ENCODE measurements at regions not wholly inside any gene's neighbourhood (a gene's known extent, or its start where the extent isn't known, plus 50 kb on each side); places are given as distances from the start of the nearest gene placed in this dataset.
A peak's percentile ranks its signal among the peaks of the same experiment; 100 is the strongest.

DNA sequence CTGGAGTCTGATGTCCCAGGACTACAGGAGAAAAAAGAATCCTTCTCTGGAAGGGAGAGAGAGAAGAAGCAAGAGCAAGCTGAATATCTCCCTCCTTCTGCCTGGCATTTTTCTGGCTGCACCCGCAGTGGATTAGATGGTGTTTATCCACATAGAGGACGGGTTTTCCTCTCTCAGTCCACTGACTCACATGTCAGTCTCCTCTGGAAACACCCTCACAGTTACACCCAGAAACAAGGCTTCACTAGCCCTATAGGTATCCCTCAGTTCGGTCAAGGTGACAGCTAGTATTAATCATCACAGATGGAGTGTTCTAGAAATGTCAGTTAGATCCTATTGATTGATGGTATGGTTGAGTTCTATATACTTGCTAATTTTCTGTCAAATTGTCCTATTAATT is 87.9 kb downstream of the RHOU start:
- no peak for DNase-seq (ENCODE audit: low read depth in 4 of 4, low spot score in 3 of 4)

DNA sequence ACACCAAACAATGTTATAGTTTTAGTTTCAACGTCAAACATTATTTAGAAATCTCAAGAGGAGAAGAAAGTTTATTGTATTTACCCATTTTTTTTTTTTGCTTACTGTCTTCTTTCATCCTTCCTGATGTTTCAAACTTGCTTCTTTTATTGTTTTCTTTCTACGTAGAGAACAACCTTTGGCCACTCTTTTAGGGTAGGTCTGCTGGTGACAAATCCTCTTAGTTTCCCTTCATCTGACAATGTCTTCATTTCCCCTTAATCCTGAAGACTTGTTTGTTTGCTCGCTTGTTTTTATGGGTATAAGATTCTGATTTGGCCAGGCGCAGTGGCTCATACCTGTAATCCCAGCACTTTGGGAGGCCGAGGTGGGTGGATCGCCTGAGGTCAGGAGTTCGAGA is 89.1 kb downstream of the RHOU start:
- no peak for DNase-seq (ENCODE audit: low read depth in 4 of 4, low spot score in 3 of 4)

DNA sequence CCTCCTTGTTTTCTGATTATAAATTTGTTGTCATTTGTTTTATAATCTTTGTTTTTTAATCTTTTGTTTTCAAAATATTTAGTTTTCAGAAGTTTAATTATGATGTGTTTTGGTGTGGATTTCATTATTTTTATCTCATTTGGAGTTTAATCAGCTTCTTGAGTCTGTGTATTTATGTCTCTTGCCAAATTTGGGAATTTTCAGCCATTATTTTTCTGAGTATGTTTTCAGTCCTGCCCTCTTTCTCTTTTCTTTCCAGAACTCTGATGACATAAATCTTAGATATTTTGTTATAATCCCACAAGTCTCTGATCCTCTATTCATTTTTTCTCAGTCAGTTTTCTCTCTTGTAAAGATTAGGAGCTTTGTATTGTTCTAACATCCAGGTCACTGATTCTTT is 89.8 kb downstream of the RHOU start:
- DNase-seq (ENCODE audit: low read depth in 4 of 4, low spot score in 3 of 4) = no peak

DNA sequence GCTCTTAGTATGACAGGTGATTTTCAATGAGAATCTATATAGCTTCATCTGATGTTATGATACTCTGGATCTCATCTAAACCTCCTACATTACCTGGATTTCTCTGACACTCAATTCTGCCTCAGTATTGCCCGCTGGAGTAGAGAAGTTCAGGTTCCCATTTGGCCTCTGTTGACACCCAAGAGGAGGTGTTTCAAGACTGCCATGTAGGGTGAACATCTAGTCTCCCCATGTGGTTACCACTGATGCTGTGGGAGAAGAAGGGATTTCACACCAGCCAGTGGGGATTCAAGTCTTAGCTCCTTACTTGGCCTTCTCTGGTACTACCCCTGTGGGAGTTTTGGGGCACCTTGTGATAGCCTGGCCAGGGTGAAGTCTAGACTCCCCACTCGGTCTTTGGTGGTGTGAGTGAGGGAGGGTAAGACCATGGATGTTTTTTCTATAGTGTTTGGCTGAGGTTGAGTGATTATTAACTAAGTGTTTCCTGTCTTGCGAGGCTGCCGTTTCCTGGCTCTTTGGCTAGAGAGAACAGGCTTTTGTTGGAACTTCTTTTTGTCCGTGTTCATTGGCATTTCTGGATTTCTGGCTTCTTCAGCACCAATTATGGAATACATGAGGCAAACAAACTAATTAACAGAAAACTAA is 90.7 kb downstream of the RHOU start:
- DNase-seq (ENCODE audit: low read depth in 4 of 4, low spot score in 3 of 4) = no peak

DNA sequence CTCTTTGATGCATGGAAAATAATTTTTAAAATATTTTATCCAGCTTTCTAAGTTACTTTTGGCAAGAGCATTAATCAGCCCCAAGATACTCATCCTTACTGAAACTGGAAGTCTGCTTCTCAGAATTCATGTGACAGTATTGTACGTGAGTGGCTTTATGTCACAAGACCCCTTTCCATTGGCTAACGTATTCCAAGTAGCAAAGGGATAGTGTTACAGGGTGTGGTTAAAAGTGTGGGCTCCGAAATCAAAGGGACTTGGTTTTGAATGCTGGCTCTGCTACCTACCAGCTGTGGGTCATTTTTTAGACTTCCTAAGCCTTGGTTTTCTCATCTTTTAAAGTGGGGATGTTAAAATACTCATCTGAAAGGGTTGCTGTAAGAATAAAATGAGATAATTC is 91.7 kb downstream of the RHOU start:
- no peak for DNase-seq (ENCODE audit: low read depth in 4 of 4, low spot score in 3 of 4)

DNA sequence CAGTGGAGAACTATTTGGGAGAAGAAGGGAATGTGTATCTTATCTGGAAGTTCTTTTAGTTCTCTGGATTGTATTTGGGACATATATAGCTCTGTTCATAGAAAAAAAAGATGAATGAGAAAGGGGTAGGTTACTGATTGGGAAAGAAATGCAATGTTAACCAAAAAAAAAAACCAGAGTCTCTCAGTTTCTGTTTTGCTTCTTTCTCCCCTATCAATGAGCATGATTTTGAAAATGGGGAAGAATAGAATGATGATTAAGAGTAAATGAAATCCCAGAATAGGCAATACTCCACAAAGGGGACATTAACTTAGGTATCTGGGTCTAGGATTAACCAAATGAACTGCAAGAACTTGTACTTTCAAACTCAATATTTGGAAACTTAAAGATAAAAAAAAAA is 92.9 kb downstream of the RHOU start:
- no peak for DNase-seq (ENCODE audit: low read depth in 4 of 4, low spot score in 3 of 4)

DNA sequence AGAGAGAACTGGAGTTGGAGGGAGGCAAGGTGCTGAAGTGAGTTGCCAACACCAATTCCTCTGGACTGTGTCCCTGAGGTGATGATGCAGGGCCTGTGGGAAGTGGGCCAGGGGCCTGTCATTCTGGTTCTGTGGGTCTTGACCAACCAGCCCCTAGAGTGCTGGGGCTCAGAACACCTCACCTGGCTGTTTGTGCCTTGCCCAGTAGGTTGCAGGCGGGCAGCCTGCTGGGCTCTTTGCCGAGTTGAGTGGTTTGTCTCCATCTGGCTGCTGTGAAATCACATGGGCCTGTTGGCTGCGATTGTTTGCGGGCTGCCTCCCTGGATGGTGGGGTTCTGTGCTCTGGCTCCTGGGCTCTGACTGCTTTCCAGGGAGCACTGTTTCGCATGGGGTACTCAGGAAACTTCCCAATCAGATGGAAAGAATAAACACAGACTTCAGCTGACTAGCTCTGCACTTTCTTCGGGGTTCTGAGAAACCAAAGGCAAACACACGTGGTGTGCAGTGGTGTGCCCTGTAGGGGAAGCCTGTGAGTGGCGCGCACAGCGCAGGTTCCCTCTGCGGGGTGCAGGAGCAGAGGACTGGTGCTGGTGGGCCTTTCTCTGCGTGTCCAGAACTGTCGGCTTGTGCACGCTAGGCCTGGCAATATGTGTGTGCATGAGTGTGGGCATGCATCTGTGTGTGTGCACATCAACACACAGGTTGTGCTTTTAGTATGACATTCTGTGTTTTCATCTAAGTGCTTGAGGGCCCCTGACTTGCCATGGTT is 95.1 kb downstream of the RHOU start:
- DNase-seq (ENCODE audit: low read depth in 4 of 4, low spot score in 3 of 4) = no peak

DNA sequence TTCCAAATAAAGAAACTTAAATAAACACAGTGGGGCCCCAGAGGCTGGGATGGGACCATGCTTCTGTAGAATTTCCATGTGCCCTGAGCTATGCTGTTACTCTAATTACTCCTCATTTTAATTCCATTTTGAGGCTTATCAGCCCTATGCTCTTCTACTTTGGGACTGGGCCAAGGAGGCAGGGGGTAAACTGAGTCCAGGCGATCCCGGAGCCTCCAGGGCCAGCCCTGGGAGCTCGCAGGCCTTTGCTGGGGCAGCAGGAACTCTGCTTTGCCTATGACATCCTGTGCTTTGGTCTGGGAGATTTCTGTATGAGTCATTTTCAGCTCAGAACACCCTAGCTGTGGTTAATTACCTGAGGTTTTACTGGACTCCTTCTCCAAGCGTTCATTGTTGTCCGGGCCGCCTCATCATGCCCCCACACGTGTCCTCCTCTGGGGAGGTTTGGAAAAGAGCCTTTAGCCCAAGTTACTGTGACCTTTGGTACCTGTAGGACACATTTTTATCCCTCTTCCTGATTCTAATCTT is 95.7 kb downstream of the RHOU start:
- DNase-seq (ENCODE audit: low read depth in 4 of 4, low spot score in 3 of 4) = no peak

DNA sequence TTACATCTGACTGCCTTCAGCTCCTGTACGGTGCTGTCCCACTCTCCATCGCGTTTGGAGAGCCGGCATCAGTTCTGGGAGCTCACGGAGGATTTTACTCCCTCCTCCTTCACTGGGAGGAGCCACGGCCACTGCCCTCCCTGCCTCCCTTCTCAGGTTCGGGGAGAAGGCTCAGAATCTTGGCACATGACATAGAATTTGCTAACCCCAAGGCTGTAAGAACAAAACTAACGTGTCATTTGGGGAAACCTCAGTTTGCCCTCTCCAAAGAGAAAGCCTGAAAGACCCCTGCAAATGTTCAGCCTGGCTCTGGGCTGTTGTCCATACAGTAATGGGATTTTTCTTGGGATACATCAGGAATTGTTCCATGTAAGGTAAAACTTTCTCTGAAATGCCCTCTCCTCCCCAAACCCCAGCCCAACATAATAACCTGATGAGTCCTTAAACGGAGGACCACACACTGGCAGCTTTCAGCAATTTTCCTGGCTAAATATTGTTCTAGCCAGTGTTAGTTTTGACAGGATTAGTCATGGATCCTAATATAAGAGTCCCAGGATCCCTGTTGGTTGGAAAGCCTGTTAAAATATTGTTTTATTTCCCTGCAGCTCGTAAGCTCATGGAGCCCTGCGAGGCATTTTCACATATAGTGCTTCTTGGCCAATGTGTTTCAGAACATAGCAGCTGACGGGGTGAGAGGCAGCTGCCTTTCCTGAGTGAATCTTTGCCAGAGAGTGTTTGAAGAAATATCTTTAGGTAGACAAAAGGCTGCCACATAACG is 98.8 kb downstream of the RHOU start:
- no peak for DNase-seq (ENCODE audit: low read depth in 4 of 4, low spot score in 3 of 4)

DNA sequence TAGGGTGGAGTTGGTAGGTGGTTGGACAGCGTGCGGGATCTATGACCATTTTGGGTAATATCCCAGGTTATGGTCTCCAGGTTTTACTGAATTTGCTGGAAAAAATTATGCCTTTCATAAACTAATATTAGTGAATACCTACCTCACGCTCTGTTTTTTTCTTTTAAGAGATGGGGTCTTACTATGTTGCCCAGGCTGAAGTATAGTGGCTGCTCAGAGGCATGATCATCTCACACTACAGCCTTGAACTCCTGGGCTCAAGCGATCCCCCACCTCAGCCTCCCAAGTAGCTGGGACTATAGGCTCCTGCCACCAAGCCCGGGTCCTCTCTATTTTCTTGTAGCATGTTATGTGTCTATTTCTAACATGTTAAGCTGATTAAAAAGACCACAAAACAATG is 100.2 kb downstream of the RHOU start:
- no peak for DNase-seq (ENCODE audit: low read depth in 4 of 4, low spot score in 3 of 4)

DNA sequence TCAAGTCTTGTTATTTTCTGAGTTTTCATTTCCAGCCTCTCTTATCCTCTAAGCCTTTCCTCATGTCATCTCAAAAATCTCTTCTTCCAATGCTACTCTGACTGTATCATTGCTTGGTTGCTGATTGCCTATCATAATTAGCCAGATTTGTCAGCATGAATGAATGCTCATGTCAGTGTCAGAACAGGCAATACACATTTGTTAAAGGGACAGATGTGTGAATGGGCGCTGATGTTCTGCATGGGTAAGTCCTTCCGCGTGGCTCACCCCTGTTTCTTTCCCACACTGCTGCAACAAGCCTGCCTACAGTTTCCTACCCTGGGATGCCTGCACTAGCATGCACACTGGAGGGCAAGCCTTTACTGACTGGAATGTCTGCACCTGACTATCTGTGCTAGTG is 100.6 kb downstream of the RHOU start:
- DNase-seq (ENCODE audit: low read depth in 4 of 4, low spot score in 3 of 4) = no peak

DNA sequence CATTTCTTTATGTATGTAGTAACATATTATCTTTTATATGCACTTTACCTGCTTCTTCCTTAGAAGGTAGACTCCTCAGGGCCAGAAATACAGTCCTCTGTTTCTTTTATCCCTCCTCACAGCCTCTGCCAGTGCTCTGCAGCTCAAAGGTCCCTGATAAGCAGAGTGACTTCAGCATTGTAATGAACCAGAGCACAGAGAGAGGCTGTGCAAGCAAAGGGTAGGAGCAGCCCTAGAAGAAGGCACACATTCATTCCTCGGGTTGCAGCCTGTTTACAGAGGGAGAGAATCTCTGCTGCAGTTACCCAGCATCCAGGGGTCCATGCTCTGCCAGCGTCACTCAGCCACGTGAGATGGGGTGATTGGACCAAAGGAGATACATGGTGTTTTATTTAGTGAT is 101.1 kb downstream of the RHOU start:
- DNase-seq (ENCODE audit: low read depth in 4 of 4, low spot score in 3 of 4) = no peak

DNA sequence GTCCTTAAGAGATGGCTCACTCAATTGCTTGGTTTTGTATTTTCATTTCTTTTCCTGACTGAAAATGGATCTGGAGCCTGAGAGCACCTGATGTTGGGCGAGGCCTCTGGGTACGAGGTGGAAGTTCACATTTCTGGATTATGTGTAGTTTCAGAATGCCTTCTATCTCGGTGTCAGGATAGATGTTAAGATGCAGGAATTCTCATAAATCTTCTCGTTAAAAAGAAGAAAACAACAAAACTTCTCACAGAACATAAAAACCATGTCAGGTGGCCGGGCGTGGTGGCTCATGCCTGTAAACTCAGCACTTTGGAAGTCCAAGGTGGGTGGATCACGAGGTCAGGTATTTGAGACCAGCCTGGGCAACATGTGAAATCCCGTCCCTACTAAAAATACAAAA is 101.8 kb downstream of the RHOU start:
- no peak for DNase-seq (ENCODE audit: low read depth in 4 of 4, low spot score in 3 of 4)

DNA sequence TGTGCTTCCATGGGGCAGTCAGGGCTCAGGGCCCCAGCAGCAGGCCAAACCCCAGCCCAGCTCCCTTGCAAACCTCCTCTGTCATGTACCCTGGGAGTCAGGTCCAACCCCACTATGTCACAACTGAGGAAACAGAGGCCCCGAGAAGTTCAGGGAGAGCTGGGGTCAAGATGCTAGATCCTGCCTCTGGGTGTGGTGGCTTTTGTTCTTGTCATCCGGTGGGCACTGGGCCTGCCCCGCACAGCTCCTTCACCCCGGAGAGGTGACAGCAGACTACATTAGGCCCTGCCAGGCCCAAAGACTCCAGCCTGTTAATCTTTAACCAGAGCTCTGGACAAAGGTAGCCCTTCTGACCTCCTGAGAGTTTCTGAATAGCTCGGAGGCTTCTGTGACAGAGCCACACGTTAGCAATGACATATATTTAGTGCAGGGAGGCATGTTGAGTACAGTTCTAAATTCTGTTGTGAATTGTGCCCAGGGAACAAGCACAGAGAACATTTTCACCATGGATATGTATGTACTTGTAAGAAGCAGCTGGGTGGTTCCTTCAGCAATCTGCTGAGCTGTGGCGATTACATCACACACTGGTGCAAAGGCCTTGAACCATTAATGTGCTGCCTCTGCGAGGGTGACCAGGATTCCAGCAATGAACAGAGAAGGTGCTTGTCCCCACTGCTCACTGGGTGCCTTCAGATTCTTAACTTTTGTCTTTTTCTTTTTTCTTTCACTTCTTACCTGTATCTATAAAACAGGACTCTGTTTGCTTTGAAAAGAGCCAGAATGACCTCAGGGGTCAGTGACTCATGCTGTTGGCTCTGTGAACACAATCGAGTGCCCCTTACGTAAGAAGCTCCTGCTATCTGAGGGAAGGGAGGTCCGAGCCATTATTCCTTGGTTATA is 102.8 kb downstream of the RHOU start:
- peak in 1 of 4 donors; percentile 59 for DNase-seq (ENCODE audit: low read depth in 4 of 4, low spot score in 3 of 4)

DNA sequence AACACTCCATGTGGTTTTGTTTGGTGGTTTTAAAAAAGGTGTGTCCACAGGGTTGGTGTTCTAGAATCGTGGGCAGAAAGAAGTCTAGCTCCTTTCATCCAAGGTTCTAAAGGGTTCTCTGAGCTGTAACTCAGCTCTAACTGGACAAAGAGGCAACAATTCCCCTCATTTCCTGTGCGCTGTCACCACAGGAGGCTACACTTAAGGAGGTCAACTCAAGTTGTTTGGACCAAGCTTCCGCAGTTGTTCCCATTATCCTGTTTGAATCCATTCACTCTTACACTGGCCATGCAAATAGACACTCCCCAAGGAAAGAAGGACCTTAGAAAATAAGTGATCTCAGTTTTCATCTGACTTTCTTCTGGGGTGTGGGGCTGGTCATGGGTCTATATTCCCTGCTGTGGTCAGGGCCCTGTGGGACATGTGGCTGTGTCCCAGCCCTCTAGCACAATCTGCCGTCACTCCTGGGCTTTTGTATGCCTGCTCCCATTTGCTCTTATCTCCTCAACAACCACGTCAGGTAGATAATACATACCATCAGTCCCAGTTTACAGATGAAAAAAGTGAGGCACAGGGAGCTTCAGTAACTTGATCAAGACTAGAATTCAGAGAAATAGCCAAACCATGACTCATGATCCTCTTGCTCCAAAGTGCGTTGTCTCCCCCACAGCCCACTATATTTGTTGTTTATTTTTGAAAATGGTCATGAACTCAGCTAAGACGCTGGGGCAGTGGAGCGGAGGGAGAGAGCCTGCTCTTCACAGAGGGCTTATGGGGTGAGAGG is 103.6 kb downstream of the RHOU start:
- no peak for DNase-seq (ENCODE audit: low read depth in 4 of 4, low spot score in 3 of 4)

DNA sequence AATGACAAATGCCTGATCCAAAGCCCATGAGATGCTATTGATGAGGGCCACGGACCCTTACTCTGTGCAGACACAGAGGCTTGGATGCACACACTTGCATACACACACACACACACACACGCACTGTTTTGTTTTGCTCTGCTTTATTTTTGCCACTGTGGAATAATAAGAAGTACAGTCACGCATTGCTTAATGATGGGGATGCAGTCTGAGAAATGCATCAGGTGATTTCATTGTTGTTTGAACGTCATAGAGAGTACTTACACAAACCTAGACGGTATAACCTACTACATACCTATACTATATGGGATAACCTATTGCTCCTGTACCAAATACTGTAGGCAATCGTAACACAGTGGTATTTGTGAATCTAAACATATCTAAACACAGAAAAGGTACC is 104.4 kb downstream of the RHOU start:
- DNase-seq (ENCODE audit: low read depth in 4 of 4, low spot score in 3 of 4) = no peak

DNA sequence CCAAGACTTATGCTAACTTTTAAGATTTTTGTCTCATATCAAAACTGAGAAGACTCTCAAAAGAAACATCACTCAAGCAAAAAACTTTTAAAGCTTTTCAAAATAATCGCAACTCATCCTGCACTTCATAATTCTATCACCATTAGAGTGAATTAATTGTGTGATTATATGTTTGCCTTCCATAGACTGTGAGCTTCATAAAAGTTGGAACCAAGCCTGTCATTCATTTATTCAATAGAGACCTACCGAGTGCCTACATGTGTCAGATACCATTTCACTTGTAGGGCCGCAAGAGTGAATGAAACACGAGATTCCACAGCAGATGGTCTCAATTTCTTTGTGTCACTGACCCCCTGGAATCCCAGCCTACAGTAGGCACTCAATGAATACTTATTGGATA is 106.4 kb downstream of the RHOU start:
- no peak for DNase-seq (ENCODE audit: low read depth in 4 of 4, low spot score in 3 of 4)

DNA sequence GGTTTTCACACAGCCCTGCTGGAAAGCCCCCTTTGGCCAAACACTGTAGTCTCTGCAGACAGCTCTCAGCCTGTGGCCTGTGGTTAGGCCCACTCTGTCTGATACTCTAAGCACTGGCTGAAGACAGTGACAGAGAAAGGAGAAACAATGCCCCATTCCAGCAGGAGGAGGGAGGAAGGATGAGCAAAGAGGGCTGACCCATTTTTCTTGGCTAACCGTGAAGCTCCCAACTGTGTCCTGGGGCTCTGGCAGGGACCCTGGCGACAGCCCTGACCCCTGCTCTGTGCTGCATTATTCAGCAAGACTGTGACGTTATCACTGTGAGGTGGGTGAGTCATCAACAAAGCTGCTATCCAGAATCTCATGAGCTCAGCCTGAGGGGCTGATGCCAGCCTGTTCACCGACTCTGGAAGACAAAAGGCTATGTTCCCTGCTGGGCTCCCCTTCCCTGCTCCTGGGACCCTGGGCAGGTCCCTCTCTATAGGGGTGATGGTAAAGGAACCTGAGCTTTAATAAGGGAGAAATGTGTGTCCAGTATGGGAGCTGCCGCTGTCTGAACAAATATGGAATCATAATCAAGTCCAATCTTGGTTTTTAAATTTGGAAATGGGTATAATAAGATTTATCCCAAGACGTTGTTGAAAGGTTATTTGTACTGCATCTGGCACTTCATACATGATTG is 107.0 kb downstream of the RHOU start:
- DNase-seq (ENCODE audit: low read depth in 4 of 4, low spot score in 3 of 4) = no peak

DNA sequence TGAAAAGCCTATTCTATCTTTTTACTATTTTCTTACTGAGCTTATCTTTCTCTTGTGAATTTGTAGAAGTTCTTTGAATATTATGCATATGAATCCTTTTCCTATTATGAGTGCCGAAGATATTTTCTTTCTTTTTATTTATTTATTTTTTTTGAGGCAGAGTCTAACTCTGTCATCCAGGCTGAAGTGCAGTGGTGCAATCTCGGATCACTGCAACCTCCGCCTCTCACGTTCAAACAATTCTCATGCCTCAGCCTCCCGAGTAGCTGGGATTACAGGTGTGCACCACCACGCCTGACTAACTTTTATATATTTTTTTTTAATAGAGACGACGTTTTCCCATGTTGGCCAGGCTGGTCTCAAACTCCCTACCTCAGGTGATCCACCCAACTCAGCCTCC is 109.8 kb downstream of the RHOU start:
- DNase-seq (ENCODE audit: low read depth in 4 of 4, low spot score in 3 of 4) = no peak

Measured in left renal pelvis (tissue), 4 donors.